Kidney epithelial cell (primary cell): ENCODE measurements at regions not wholly inside any gene's neighbourhood (a gene's known extent, or its start where the extent isn't known, plus 50 kb on each side); places are given as distances from the start of the nearest gene placed in this dataset.
"Not testable (repeated sequence)": the region's sequence is repeated elsewhere in the genome, so short reads cannot be mapped to it uniquely, and the experiment has no call there.

Experiments used
- DNase-seq: peaks from one replicate; pipeline ENCODE4 v3.0.0-alpha.2; 2010; ENCODE audit warnings: low read depth
- H3K27me3 ChIP-seq: 2 replicates; pipeline ENCODE4 v1.6.0; 2011; ENCODE audit warnings: low read length; ENCODE audit not compliant: control insufficient read depth, insufficient read depth
- H3K36me3 ChIP-seq: 2 replicates; pipeline ENCODE4 v1.5.1; 2011; ENCODE audit warnings: low read length; ENCODE audit not compliant: control insufficient read depth, insufficient read depth
- H3K4me3 ChIP-seq: 2 replicates; pipeline ENCODE4 v1.5.1; 2011; ENCODE audit warnings: low read depth, mild to moderate bottlenecking, control low read depth, low read length
- CTCF ChIP-seq: IDR thresholded peaks from 2 replicates; pipeline ENCODE4 v1.5.1; 2011; ENCODE audit warnings: mild to moderate bottlenecking, moderate library complexity, low read length, control low read depth, inconsistent platforms; ENCODE audit not compliant: insufficient read depth, poor library complexity, severe bottlenecking

- Histone ChIP-seq H3K4me3 (no peak overlapping the region), H3K27me3 (no peaks in the 10 kb centered on the region), H3K36me3 (no peaks in the 10 kb centered on the region)
- DNase-seq: peak; percentile 89
- no peak for TF ChIP-seq CTCF
Observed at GRCh38 chr16:88264641-88265285, 118.0 kb upstream of the ZNF469 start.

GRCh38 chr16:88265286-88265938 is 117.3 kb upstream of the ZNF469 start:
- H3K27me3 ChIP-seq, DNase-seq, H3K36me3 ChIP-seq, H3K4me3 ChIP-seq: not testable (repeated sequence)

GRCh38 chr16:88266036-88266435 is 116.7 kb upstream of the ZNF469 start:
- H3K4me3 ChIP-seq, H3K36me3 ChIP-seq, H3K27me3 ChIP-seq, DNase-seq: not testable (repeated sequence)

GRCh38 chr16:88266935-88267551 is 115.7 kb upstream of the ZNF469 start:
- H3K27me3 ChIP-seq, DNase-seq, H3K36me3 ChIP-seq, H3K4me3 ChIP-seq: not testable (repeated sequence)

- H3K27me3 ChIP-seq, H3K4me3 ChIP-seq, H3K36me3 ChIP-seq, DNase-seq: not testable (repeated sequence)
Observed at GRCh38 chr16:88268186-88268970, 114.4 kb upstream of the ZNF469 start.

- not testable (repeated sequence) for H3K4me3 ChIP-seq, DNase-seq, H3K27me3 ChIP-seq, H3K36me3 ChIP-seq
Observed at GRCh38 chr16:88270171-88270790, 112.5 kb upstream of the ZNF469 start.

- H3K27me3 ChIP-seq, H3K36me3 ChIP-seq, DNase-seq: not testable (repeated sequence)
Observed at GRCh38 chr16:88271296-88271695, 111.5 kb upstream of the ZNF469 start.

GRCh38 chr16:88271776-88272175 is 111.0 kb upstream of the ZNF469 start:
- DNase-seq, H3K27me3 ChIP-seq, H3K36me3 ChIP-seq, H3K4me3 ChIP-seq: not testable (repeated sequence)

More at GRCh38 chr16:88271296-88271695, 111.5 kb upstream of the ZNF469 start:
- not testable (repeated sequence) for H3K4me3 ChIP-seq

- not testable (repeated sequence) for H3K27me3 ChIP-seq, H3K36me3 ChIP-seq, DNase-seq, H3K4me3 ChIP-seq
Observed at GRCh38 chr16:88272437-88272836, 110.3 kb upstream of the ZNF469 start.

GRCh38 chr16:88274126-88274750 is 108.5 kb upstream of the ZNF469 start:
- H3K27me3 ChIP-seq, H3K4me3 ChIP-seq, H3K36me3 ChIP-seq, DNase-seq: not testable (repeated sequence)
